ENCODE measurements at regions not wholly inside any gene's neighbourhood (a gene's known extent, or its start where the extent isn't known, plus 50 kb on each side); places are given as distances from the start of the nearest gene placed in this dataset.

- H3K9ac ChIP-seq (ENCODE audit: low read depth, low read length): no peak overlapping the region
- no peaks in the 10 kb centered on the region for H3K36me3 ChIP-seq (ENCODE audit: insufficient read depth, low read length)
- no peak overlapping the region for H3K4me3 ChIP-seq (ENCODE audit: low read length)
- 96% methylated on average over 2 of the region's 2 CpGs for WGBS
- H3K9me3 ChIP-seq (ENCODE audit: insufficient read depth, low read depth, low read length): no peaks in the 10 kb centered on the region
- 0 out of 2 replicates have a peak, but pooled peaks cover 2% of the 10 kb centered on the region for H3K27me3 ChIP-seq (ENCODE audit: insufficient read depth, low read length)
- no peak overlapping the region for H3K27ac ChIP-seq (ENCODE audit: low read depth, low read length)
- H3K4me1 ChIP-seq (ENCODE audit: insufficient read depth, low read length): no peaks in the 10 kb centered on the region
Measured at GRCh38 chr17:6297119-6297518, 137.8 kb downstream of the AIPL1 start.

DNA sequence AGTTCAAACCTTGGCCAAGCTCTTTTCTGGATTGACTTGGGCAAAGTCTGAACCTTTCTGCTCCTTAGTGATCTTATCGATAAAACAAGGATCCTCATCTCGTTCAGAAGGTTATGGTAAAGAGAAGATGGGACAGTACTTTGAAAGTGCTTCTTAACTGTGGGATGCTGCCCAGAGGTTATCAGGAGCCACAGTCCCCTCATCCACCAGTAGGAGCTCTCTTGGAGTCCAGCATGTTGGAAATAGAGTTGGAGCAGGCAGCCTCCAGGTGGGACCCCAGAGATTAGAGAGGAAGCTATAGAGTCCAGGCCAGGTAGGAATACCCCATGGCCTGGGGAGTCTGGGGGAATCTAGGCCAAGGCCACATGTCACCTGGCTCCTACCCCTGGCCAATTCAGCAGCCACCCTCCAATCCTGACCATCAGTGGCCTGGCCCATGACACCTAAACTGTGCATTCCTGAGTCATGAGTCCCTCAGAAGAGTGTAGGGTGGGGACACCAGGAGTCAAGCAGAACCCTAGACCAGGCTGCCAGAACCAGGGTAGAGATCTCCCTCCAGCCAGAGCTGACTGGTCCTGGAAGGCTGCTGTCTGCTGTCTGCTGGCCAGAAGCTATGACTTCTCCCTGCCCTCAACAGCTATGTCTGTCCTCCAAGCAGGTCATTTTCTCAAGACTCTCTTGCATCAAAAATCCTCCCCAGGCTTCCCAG, 144.3 kb downstream of the AIPL1 start:
- Histone ChIP-seq H3K9ac (ENCODE audit: low read depth, low read length) (no peak overlapping the region), H3K27me3 (ENCODE audit: insufficient read depth, low read length) (no peaks in the 10 kb centered on the region)

GRCh38 chr17:6286233-6286632, 148.7 kb downstream of the AIPL1 start:
- Histone ChIP-seq H3K4me1 (ENCODE audit: insufficient read depth, low read length) (no peaks in the 10 kb centered on the region), H3K27ac (ENCODE audit: low read depth, low read length) (no peak overlapping the region), H3K9me3 (ENCODE audit: insufficient read depth, low read depth, low read length) (0 out of 2 replicates have a peak, but pooled peaks cover 2% of the 10 kb centered on the region), H3K9ac (ENCODE audit: low read depth, low read length) (no peak overlapping the region), H3K27me3 (ENCODE audit: insufficient read depth, low read length) (no peaks in the 10 kb centered on the region), H3K36me3 (ENCODE audit: insufficient read depth, low read length) (no peaks in the 10 kb centered on the region), H3K4me3 (ENCODE audit: low read length) (no peak overlapping the region)
- WGBS: 88% methylated on average over 3 of the region's 4 CpGs

More for the DNA sequence above, 144.3 kb downstream of the AIPL1 start:
- Histone ChIP-seq H3K9me3 (ENCODE audit: insufficient read depth, low read depth, low read length) (no peaks in the 10 kb centered on the region), H3K27ac (ENCODE audit: low read depth, low read length) (no peak overlapping the region), H3K4me1 (ENCODE audit: insufficient read depth, low read length) (no peaks in the 10 kb centered on the region), H3K36me3 (ENCODE audit: insufficient read depth, low read length) (no peaks in the 10 kb centered on the region), H3K4me3 (ENCODE audit: low read length) (no peak overlapping the region)
- 92% methylated on average over 2 of the region's 2 CpGs for WGBS

DNA sequence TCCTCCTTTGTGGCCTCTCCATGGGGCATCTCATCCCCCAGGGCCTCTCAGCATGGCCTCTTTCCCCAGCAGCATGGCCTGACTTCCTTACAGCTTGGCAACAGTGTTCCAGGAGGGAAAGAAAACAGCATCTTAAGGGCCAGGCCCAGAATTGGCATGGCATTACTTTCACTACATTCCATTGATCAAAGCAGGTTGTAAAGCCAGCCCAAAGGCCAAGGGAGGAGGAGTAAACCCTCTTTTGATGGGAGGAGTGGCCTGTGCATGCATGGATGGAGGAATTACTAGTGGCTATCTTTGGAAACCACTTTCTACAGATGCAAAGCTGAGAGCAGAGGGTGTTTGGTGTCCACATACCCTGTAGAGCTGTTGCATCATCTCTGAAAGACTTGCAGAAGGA, 149.4 kb downstream of the AIPL1 start:
- Histone ChIP-seq H3K36me3 (ENCODE audit: insufficient read depth, low read length) (no peaks in the 10 kb centered on the region), H3K9me3 (ENCODE audit: insufficient read depth, low read depth, low read length) (0 out of 2 replicates have a peak, but pooled peaks cover 2% of the 10 kb centered on the region), H3K27me3 (ENCODE audit: insufficient read depth, low read length) (no peaks in the 10 kb centered on the region), H3K4me1 (ENCODE audit: insufficient read depth, low read length) (no peaks in the 10 kb centered on the region), H3K27ac (ENCODE audit: low read depth, low read length) (no peak overlapping the region), H3K4me3 (ENCODE audit: low read length) (no peak overlapping the region), H3K9ac (ENCODE audit: low read depth, low read length) (no peak overlapping the region)

DNA sequence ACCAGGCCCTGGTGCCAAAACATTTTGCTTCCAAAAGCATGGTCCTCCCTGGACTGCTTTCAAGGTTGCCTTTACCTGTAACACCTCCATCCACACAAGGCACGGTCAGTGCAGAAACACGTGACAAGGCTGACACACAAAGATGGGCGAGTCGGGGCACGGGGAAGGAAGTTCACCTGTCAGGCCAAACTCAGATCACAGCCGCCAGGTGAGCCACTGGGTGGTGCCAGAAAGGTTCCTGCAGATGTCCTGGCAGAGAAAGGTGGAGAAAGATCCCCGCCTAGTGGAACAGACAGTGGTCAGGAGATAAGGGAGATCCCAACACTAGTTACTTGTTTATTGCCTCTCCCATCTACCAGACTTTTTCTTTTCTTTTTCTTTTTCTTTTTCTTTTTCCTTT, 155.3 kb downstream of the AIPL1 start:
- WGBS: 47% methylated on average over 7 of the region's 7 CpGs
- Histone ChIP-seq H3K9ac (ENCODE audit: low read depth, low read length) (no peak overlapping the region), H3K36me3 (ENCODE audit: insufficient read depth, low read length) (no peaks in the 10 kb centered on the region), H3K27ac (ENCODE audit: low read depth, low read length) (no peak overlapping the region), H3K4me1 (ENCODE audit: insufficient read depth, low read length) (no peaks in the 10 kb centered on the region), H3K9me3 (ENCODE audit: insufficient read depth, low read depth, low read length) (0 out of 2 replicates have a peak, but pooled peaks cover 2% of the 10 kb centered on the region), H3K4me3 (ENCODE audit: low read length) (no peak overlapping the region), H3K27me3 (ENCODE audit: insufficient read depth, low read length) (no peaks in the 10 kb centered on the region)

DNA sequence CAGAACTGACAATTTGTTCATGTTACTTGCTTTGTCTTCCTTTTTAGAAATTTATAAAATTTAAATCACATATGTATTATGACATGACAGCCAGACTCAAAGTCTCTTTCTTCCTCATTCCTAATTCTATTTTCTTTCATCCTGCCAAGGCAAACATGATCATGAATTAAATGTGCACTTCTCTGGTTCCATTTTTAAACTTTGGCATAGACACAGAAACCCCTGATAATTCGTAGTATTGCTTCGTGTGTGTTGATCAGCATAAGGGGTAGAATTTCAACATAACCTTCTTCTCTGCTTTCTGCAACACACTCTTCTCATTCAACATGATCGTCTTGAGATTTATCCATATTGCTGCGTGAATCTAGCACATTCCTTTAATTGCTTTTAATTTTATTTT, 156.5 kb downstream of the AIPL1 start:
- no peaks in the 10 kb centered on the region for H3K9me3 ChIP-seq (ENCODE audit: insufficient read depth, low read depth, low read length)
- no peaks in the 10 kb centered on the region for H3K4me1 ChIP-seq (ENCODE audit: insufficient read depth, low read length)
- H3K36me3 ChIP-seq (ENCODE audit: insufficient read depth, low read length): no peaks in the 10 kb centered on the region
- H3K27ac ChIP-seq (ENCODE audit: low read depth, low read length): no peak overlapping the region
- no peak overlapping the region for H3K9ac ChIP-seq (ENCODE audit: low read depth, low read length)
- no peaks in the 10 kb centered on the region for H3K27me3 ChIP-seq (ENCODE audit: insufficient read depth, low read length)
- 94% methylated on average over 4 of the region's 4 CpGs for WGBS
- H3K4me3 ChIP-seq (ENCODE audit: low read length): no peak overlapping the region

DNA sequence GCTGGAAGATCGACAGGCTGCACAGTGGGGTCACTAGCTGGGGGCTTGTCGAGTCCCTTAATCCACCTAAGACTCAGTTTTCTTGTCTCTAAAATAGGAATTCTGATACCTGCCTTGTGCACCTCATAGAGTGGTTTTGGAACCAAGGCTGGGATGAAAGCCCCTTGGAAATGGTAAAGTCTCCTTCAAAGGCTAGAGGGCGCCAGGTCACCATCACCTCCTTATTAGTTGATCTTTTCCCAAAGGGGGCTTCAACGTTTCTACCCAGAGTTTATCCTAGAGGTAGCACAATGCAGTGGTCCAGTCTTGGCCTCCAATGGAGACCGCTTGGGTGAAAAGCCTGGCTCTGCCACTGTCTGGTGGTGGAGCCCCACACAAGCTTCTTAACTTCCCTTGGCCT, 158.2 kb downstream of the AIPL1 start:
- Histone ChIP-seq H3K9ac (ENCODE audit: low read depth, low read length) (no peak overlapping the region), H3K27me3 (ENCODE audit: insufficient read depth, low read length) (no peaks in the 10 kb centered on the region), H3K27ac (ENCODE audit: low read depth, low read length) (no peak overlapping the region), H3K4me3 (ENCODE audit: low read length) (no peak overlapping the region), H3K36me3 (ENCODE audit: insufficient read depth, low read length) (no peaks in the 10 kb centered on the region), H3K9me3 (ENCODE audit: insufficient read depth, low read depth, low read length) (no peaks in the 10 kb centered on the region), H3K4me1 (ENCODE audit: insufficient read depth, low read length) (no peaks in the 10 kb centered on the region)
- WGBS: 60% methylated on average over 5 of the region's 5 CpGs

- no peak overlapping the region for H3K9ac ChIP-seq (ENCODE audit: low read depth, low read length)
- H3K36me3 ChIP-seq (ENCODE audit: insufficient read depth, low read length): no peaks in the 10 kb centered on the region
- 48% methylated on average over 6 of the region's 6 CpGs for WGBS
- H3K27me3 ChIP-seq (ENCODE audit: insufficient read depth, low read length): no peaks in the 10 kb centered on the region
- no peaks in the 10 kb centered on the region for H3K4me1 ChIP-seq (ENCODE audit: insufficient read depth, low read length)
- H3K4me3 ChIP-seq (ENCODE audit: low read length): no peak overlapping the region
- no peaks in the 10 kb centered on the region for H3K9me3 ChIP-seq (ENCODE audit: insufficient read depth, low read depth, low read length)
- no peak overlapping the region for H3K27ac ChIP-seq (ENCODE audit: low read depth, low read length)
Measured at GRCh38 chr17:6274310-6274709, 160.6 kb downstream of the AIPL1 start.

- Histone ChIP-seq H3K9me3 (ENCODE audit: insufficient read depth, low read depth, low read length) (no peaks in the 10 kb centered on the region), H3K36me3 (ENCODE audit: insufficient read depth, low read length) (no peaks in the 10 kb centered on the region), H3K9ac (ENCODE audit: low read depth, low read length) (no peak overlapping the region), H3K4me1 (ENCODE audit: insufficient read depth, low read length) (no peaks in the 10 kb centered on the region), H3K4me3 (ENCODE audit: low read length) (no peak overlapping the region), H3K27ac (ENCODE audit: low read depth, low read length) (no peak overlapping the region), H3K27me3 (ENCODE audit: insufficient read depth, low read length) (no peaks in the 10 kb centered on the region)
- WGBS: 23% methylated on average over 4 of the region's 4 CpGs
Measured at GRCh38 chr17:6269478-6269877, 165.4 kb downstream of the AIPL1 start.

DNA sequence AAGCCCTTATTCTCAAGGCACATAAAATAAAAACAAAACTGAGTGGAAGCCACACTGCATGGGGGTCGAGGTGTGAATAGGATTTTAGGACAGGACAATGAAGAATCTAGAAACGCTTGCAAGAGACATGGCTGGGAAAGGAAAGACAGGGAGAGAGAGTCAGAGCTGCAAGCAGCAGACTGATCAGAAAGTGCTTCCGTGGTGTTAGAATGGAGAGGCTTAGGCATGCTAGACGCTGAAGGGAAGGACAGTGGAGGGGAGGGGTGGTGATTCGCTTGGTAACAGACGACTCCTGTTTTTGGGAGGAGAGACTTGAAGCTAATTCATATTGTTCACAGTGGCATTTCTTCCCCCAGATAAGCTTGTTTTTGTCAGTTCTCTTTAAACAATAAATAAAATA, 173.5 kb downstream of the AIPL1 start:
- no peaks in the 10 kb centered on the region for H3K27me3 ChIP-seq (ENCODE audit: insufficient read depth, low read length)
- no peak overlapping the region for H3K27ac ChIP-seq (ENCODE audit: low read depth, low read length)
- 41% methylated on average over 6 of the region's 6 CpGs for WGBS
- peaks cover 25% of the 10 kb centered on the region for H3K4me1 ChIP-seq (ENCODE audit: insufficient read depth, low read length)
- no peaks in the 10 kb centered on the region for H3K9me3 ChIP-seq (ENCODE audit: insufficient read depth, low read depth, low read length)
- H3K4me3 ChIP-seq (ENCODE audit: low read length): no peak overlapping the region
- no peak overlapping the region for H3K9ac ChIP-seq (ENCODE audit: low read depth, low read length)
- H3K36me3 ChIP-seq (ENCODE audit: insufficient read depth, low read length): no peaks in the 10 kb centered on the region

DNA sequence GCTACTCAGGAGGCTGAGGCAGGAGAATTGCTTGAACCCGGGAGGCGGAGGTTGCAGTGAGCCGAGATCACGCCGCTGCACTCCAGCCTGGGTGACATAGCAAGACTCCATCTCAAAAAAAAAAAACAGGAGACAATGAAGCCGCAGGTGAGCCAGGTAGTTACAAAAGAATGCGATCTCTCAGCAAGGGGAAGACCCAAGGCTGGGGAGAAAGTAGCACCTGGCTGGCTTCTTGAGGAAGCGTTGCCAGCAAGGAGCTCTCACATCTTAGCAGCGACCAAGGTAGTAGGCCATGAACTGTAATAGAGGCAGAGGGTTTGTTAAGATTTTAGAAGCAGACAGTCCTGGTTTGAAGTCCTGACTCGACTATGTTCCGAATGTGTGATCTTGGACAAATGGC, 175.0 kb downstream of the AIPL1 start:
- H3K27me3 ChIP-seq (ENCODE audit: insufficient read depth, low read length): no peaks in the 10 kb centered on the region
- H3K9me3 ChIP-seq (ENCODE audit: insufficient read depth, low read depth, low read length): no peaks in the 10 kb centered on the region
- no peaks in the 10 kb centered on the region for H3K36me3 ChIP-seq (ENCODE audit: insufficient read depth, low read length)
- WGBS: 77% methylated on average over 6 of the region's 11 CpGs
- no peak overlapping the region for H3K4me3 ChIP-seq (ENCODE audit: low read length)
- peaks cover 25% of the 10 kb centered on the region for H3K4me1 ChIP-seq (ENCODE audit: insufficient read depth, low read length)
- H3K9ac ChIP-seq (ENCODE audit: low read depth, low read length): no peak overlapping the region
- H3K27ac ChIP-seq (ENCODE audit: low read depth, low read length): no peak overlapping the region

- Histone ChIP-seq H3K27me3 (ENCODE audit: insufficient read depth, low read length) (no peaks in the 10 kb centered on the region), H3K4me1 (ENCODE audit: insufficient read depth, low read length) (peaks cover 23% of the 10 kb centered on the region), H3K9me3 (ENCODE audit: insufficient read depth, low read depth, low read length) (no peaks in the 10 kb centered on the region), H3K9ac (ENCODE audit: low read depth, low read length) (peak overlapping the region; percentile 58), H3K36me3 (ENCODE audit: insufficient read depth, low read length) (no peaks in the 10 kb centered on the region), H3K4me3 (ENCODE audit: low read length) (no peak overlapping the region), H3K27ac (ENCODE audit: low read depth, low read length) (peak overlapping the region; percentile 71)
- 48% methylated on average over 11 of the region's 11 CpGs for WGBS
Measured at GRCh38 chr17:6257336-6257735, 177.6 kb downstream of the AIPL1 start.

Measured in HUES64 (cell line).